A673 (cell line): ENCODE measurements at regions not wholly inside any gene's neighbourhood (a gene's known extent, or its start where the extent isn't known, plus 50 kb on each side); places are given as distances from the start of the nearest gene placed in this dataset.

Source experiments
- BruUV-seq: library from RNA; stranded (reverse); fragments of 400-500 nt; replicated peaks from 2 replicates; lab custom pipeline; 2021; lab: Mats Ljungman, UMichigan
- CTCF ChIA-PET: fragments of 300-600 bp; sonication (Branson Sonifier 250); formaldehyde crosslinking; loops from one replicate; lab custom pipeline; 2022; ENCODE audit warnings: antibody characterized with exemption; lab: Charles Lee
- POLR2A ChIA-PET: fragments of 300-600 bp; sonication (Branson Sonifier 250); formaldehyde crosslinking; loops from one replicate; lab custom pipeline; 2022; ENCODE audit warnings: antibody characterized with exemption; ENCODE audit not compliant: low non-redundant PET; lab: Charles Lee
- DNase-seq: peaks from one replicate; pipeline ENCODE4 v3.0.0-alpha.2; 2015; ENCODE audit warnings: low spot score
- H3K27ac ChIP-seq: fragments of 200-600 bp; sonication (generic); 2 replicates; pipeline ENCODE4 v1.5.1; 2016; ENCODE audit warnings: mixed run types, low read depth, mild to moderate bottlenecking, mixed read lengths, antibody characterized with exemption, low read length; ENCODE audit not compliant: poor library complexity, severe bottlenecking
- H3K27me3 ChIP-seq: fragments of 200-600 bp; sonication (generic); replicated peaks from 2 replicates; pipeline ENCODE4 v1.6.1; 2017; ENCODE audit warnings: mixed run types, low read depth, mild to moderate bottlenecking, mixed read lengths, antibody characterized with exemption, low read length; ENCODE audit not compliant: insufficient read depth, poor library complexity
- H3K36me3 ChIP-seq: fragments of 200-600 bp; sonication (generic); 2 replicates; pipeline ENCODE4 v1.6.1; 2016; ENCODE audit warnings: mixed run types, mild to moderate bottlenecking, mixed read lengths, antibody characterized with exemption, low read length; ENCODE audit not compliant: insufficient read depth, poor library complexity, severe bottlenecking
- H3K4me1 ChIP-seq: fragments of 200-600 bp; sonication (generic); 2 replicates; pipeline ENCODE4 v1.6.1; 2017; ENCODE audit warnings: mixed run types, mild to moderate bottlenecking, mixed read lengths, antibody characterized with exemption, low read length; ENCODE audit not compliant: insufficient read depth, poor library complexity, severe bottlenecking
- H3K4me3 ChIP-seq: fragments of 200-600 bp; sonication (generic); 2 replicates; pipeline ENCODE4 v1.5.1; 2016; ENCODE audit warnings: low read depth, mixed run types, mild to moderate bottlenecking, mixed read lengths, low read length; ENCODE audit not compliant: poor library complexity, severe bottlenecking
- H3K9me3 ChIP-seq: fragments of 200-600 bp; sonication (generic); 2 replicates; pipeline ENCODE4 v1.6.1; 2016; ENCODE audit warnings: mixed run types, low read depth, mild to moderate bottlenecking, mixed read lengths, antibody characterized with exemption, low read length; ENCODE audit not compliant: poor library complexity, severe bottlenecking
- EZH2 ChIP-seq: fragments of 200-600 bp; sonication (generic); IDR thresholded peaks from 2 replicates; pipeline ENCODE4 v1.6.1; 2017; ENCODE audit warnings: borderline replicate concordance, low read depth, mild to moderate bottlenecking, mixed read lengths, antibody characterized with exemption, low read length; ENCODE audit not compliant: poor library complexity, severe bottlenecking
- intact Hi-C: fragments of 100-400 bp; cut with micrococcal nuclease; formaldehyde crosslinking; loops from one replicate; pipeline ENCODE4 v1.10.0; 2022; ENCODE audit not compliant: unreplicated experiment
- TF ChIP-seq, protein P1 (sequence below): fragments of 300-800, 200-600 bp; sonication (generic); conservative IDR thresholded peaks from 2 replicates; pipeline ENCODE4 v1.5.1; 2017; ENCODE audit warnings: low read depth, mild to moderate bottlenecking, antibody characterized with exemption, low read length, moderate library complexity, mixed read lengths

DNA sequence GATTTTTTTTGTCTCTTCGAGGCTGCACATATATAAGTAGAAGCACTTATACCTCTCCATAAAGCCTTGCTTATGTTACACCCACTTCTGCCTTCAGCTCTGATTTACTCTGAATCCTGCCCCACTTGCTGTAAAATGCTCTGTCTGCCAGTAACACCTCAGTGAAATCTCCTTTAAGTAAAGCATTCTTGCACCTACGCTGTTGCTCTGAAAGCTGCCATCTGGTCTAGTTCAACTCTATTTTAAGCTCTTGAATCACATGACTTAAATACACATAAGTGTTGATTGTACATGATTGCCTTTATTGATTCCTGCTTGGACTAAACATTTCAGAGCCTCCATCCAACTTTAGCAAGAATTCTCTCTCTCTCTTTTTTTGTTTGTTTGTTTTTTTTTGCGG is 609.0 kb upstream of the CELF4 start:
- intact Hi-C loops: no loop called here
- DNase-seq: no peak
- Histone ChIP-seq H3K4me1 (no peaks in the 10 kb centered on the region), H3K27me3 (no peaks in the 10 kb centered on the region), H3K9me3 (peaks cover 4% of the 10 kb centered on the region), H3K36me3 (no peaks in the 10 kb centered on the region), H3K27ac (no peak overlapping the region), H3K4me3 (no peak overlapping the region)
- POLR2A ChIA-PET: no interaction called here
- BruUV-seq: no TSS peak
- CTCF ChIA-PET: no interaction called here
- TF ChIP-seq, protein P1, sequence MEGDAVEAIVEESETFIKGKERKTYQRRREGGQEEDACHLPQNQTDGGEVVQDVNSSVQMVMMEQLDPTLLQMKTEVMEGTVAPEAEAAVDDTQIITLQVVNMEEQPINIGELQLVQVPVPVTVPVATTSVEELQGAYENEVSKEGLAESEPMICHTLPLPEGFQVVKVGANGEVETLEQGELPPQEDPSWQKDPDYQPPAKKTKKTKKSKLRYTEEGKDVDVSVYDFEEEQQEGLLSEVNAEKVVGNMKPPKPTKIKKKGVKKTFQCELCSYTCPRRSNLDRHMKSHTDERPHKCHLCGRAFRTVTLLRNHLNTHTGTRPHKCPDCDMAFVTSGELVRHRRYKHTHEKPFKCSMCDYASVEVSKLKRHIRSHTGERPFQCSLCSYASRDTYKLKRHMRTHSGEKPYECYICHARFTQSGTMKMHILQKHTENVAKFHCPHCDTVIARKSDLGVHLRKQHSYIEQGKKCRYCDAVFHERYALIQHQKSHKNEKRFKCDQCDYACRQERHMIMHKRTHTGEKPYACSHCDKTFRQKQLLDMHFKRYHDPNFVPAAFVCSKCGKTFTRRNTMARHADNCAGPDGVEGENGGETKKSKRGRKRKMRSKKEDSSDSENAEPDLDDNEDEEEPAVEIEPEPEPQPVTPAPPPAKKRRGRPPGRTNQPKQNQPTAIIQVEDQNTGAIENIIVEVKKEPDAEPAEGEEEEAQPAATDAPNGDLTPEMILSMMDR: no peak
- no peak for TF ChIP-seq EZH2

DNA sequence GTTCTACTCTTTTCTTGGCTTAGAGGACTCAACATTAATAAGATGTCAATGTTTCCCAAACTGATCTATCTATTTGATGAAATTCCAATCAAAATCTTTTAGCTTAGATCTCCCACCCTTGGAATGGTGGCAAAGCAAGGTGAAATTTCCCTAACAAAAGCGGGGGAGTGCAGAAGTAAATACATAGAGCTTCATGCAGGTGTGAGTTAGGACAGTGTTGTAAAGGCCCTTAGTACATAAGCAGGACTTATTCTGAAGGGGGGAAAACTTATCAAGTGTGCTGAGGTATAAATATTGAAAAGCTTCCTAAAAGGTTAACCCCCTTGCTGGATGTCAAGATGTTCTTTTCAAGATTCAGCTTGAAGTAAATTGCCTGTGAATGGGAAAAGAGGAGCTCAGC is 608.6 kb upstream of the CELF4 start:
- BruUV-seq: no TSS peak

DNA sequence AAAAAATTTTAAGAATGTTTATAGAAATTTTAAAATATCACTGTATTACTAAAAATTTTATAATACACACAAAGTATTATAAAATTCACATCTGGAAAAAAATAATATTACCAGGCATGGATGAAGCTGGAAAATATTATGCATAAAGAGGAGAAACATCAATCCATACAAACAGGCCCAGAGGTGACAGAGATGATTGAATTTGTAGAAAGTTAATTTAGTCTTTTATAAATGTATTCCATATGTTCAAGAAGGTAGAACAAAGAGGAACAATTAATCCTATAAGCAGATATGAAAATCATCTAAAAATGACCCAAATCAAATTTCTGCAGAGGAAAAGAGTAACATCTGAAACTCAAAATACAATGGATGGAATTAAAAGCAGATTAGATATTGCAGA is 605.2 kb upstream of the CELF4 start:
- POLR2A ChIA-PET: no interaction called here
- Histone ChIP-seq H3K9me3 (no peaks in the 10 kb centered on the region), H3K4me3 (no peak overlapping the region), H3K4me1 (no peaks in the 10 kb centered on the region), H3K27ac (no peak overlapping the region), H3K36me3 (no peaks in the 10 kb centered on the region), H3K27me3 (no peaks in the 10 kb centered on the region)
- TF ChIP-seq, protein P1: no peak
- no peak for TF ChIP-seq EZH2
- no peak for DNase-seq
- CTCF ChIA-PET: no interaction called here
- no TSS peak for BruUV-seq
- intact Hi-C loops: no loop called here

More for the DNA sequence above, 608.6 kb upstream of the CELF4 start:
- DNase-seq: no peak
- TF ChIP-seq, protein P1: no peak
- no peak for TF ChIP-seq EZH2
- intact Hi-C loops: no loop called here
- H3K27ac ChIP-seq: no peak overlapping the region
- peaks cover under 1% of the 10 kb centered on the region for H3K9me3 ChIP-seq
- ChIA-PET CTCF (no interaction called here), POLR2A (no interaction called here)
- no peak overlapping the region for H3K4me3 ChIP-seq
- H3K36me3 ChIP-seq: no peaks in the 10 kb centered on the region
- no peaks in the 10 kb centered on the region for H3K4me1 ChIP-seq
- H3K27me3 ChIP-seq: no peaks in the 10 kb centered on the region
